Peyer's patch (tissue), 4 donors: ENCODE measurements at regions not wholly inside any gene's neighbourhood (a gene's known extent, or its start where the extent isn't known, plus 50 kb on each side); places are given as distances from the start of the nearest gene placed in this dataset.

ENCODE experiments used
- CTCF ChIP-seq, 6 experiments: fragments of 450-650 bp in 4 of 6; fragments of 200-600 bp in 2 of 6; sonication (generic) in 1 of 6; IDR thresholded peaks; one replicate each; pipeline ENCODE4 v1.5.1; 2017 to 2019; ENCODE audit warnings: antibody characterized with exemption in 6 of 6, mild to moderate bottlenecking in 3 of 6, moderate library complexity in 1 of 6
- POLR2A ChIP-seq, 2 donors: fragments of 450-650 bp; IDR thresholded peaks; one replicate each; pipeline ENCODE4 v1.5.1; 2017; ENCODE audit warnings: antibody characterized with exemption in 2 of 2, mild to moderate bottlenecking in 2 of 2, moderate library complexity in 2 of 2

GRCh38 chr9:120137186-120137840 is 442.7 kb downstream of the CDK5RAP2 start:
- TF ChIP-seq POLR2A (IDR thresholded peaks at IDR 0.05) = no peak
- TF ChIP-seq CTCF (IDR thresholded peaks at IDR 0.05) = no peak
